HFF-Myc (cell line): ENCODE measurements at regions not wholly inside any gene's neighbourhood (a gene's known extent, or its start where the extent isn't known, plus 50 kb on each side); places are given as distances from the start of the nearest gene placed in this dataset.
"Not testable (repeated sequence)": the region's sequence is repeated elsewhere in the genome, so short reads cannot be mapped to it uniquely, and the experiment has no call there.

ENCODE experiments used
- DNase-seq: peaks from one replicate; pipeline ENCODE4 v3.0.0-alpha.2; 2011; ENCODE audit warnings: low read depth; ENCODE audit errors: extremely low read depth
- H3K4me3 ChIP-seq: replicated peaks from 2 replicates; pipeline ENCODE4 v1.5.1; 2011; ENCODE audit warnings: low read depth, mild to moderate bottlenecking, control low read depth, low read length
- CTCF ChIP-seq: IDR thresholded peaks from 2 replicates; pipeline ENCODE4 v1.5.1; 2012; ENCODE audit warnings: mild to moderate bottlenecking, low read depth, low read length, control low read depth; ENCODE audit errors: missing control alignments

- DNase-seq, result no peak
- no peak for TF ChIP-seq CTCF
- H3K4me3 ChIP-seq, result no peak overlapping the region
These were observed 726.7 kb downstream of the C4orf33 start for GRCh38 chr4:129822701-129823100.

GRCh38 chr4:129823105-129823504 lies 727.2 kb downstream of the C4orf33 start:
- no peak for DNase-seq
- TF ChIP-seq CTCF, result no peak
- H3K4me3 ChIP-seq, result no peak overlapping the region

GRCh38 chr4:129829373-129829772 lies 733.4 kb downstream of the C4orf33 start:
- no peak for DNase-seq
- H3K4me3 ChIP-seq, result no peak overlapping the region
- no peak for TF ChIP-seq CTCF

- DNase-seq, result no peak
- no peak overlapping the region for H3K4me3 ChIP-seq
- no peak for TF ChIP-seq CTCF
These were observed 743.7 kb downstream of the C4orf33 start for GRCh38 chr4:129839687-129840086.

GRCh38 chr4:129842096-129842495 lies 746.1 kb downstream of the C4orf33 start:
- DNase-seq, result no peak
- H3K4me3 ChIP-seq, result no peak overlapping the region
- no peak for TF ChIP-seq CTCF

GRCh38 chr4:129852434-129852833 lies 756.5 kb downstream of the C4orf33 start:
- no peak for DNase-seq
- no peak overlapping the region for H3K4me3 ChIP-seq
- TF ChIP-seq CTCF, result no peak

- H3K4me3 ChIP-seq, DNase-seq: not testable (repeated sequence)
These were observed 757.9 kb downstream of the C4orf33 start for GRCh38 chr4:129853685-129854467.
